HFFc6 (cell line): ENCODE measurements at regions not wholly inside any gene's neighbourhood (a gene's known extent, or its start where the extent isn't known, plus 50 kb on each side); places are given as distances from the start of the nearest gene placed in this dataset.

Experiments used
- DNase-seq: peaks from one replicate; pipeline ENCODE4 v3.0.0-alpha.2; 2018
- H3K27ac Mint-ChIP-seq: 2 replicates; pipeline ENCODE4 v1.8.0; 2020; ENCODE audit warnings: mild to moderate bottlenecking, mixed read lengths
- H3K27me3 Mint-ChIP-seq: 2 replicates; pipeline ENCODE4 v1.8.0; 2021; ENCODE audit warnings: mild to moderate bottlenecking, moderate library complexity, mixed read lengths; ENCODE audit not compliant: insufficient read depth
- H3K36me3 Mint-ChIP-seq: 2 replicates; pipeline ENCODE4 v1.8.0; 2021; ENCODE audit warnings: low read depth, mixed read lengths
- H3K4me1 Mint-ChIP-seq: 2 replicates; pipeline ENCODE4 v1.8.0; 2020; ENCODE audit warnings: low read depth, mixed read lengths
- H3K4me3 Mint-ChIP-seq: 2 replicates; pipeline ENCODE4 v1.8.0; 2020; ENCODE audit warnings: mild to moderate bottlenecking, moderate library complexity, mixed read lengths
- H3K9me3 Mint-ChIP-seq: 2 replicates; pipeline ENCODE4 v1.8.0; 2020; ENCODE audit warnings: mild to moderate bottlenecking, mixed read lengths
- TF ChIP-seq, protein P1 (sequence below): fragments of 200-600 bp; sonication (generic); IDR thresholded peaks from 2 replicates; pipeline ENCODE4 v1.5.0; 2021; ENCODE audit warnings: antibody characterized with exemption, mild to moderate bottlenecking

GRCh38 chr20:11375335-11375734 is 542.4 kb upstream of the BTBD3 start:
- no peaks in the 10 kb centered on the region; the same call in 1 of the 2 replicates for H3K4me1 Mint-ChIP-seq
- H3K36me3 Mint-ChIP-seq = no peaks in the 10 kb centered on the region
- TF ChIP-seq, protein P1, sequence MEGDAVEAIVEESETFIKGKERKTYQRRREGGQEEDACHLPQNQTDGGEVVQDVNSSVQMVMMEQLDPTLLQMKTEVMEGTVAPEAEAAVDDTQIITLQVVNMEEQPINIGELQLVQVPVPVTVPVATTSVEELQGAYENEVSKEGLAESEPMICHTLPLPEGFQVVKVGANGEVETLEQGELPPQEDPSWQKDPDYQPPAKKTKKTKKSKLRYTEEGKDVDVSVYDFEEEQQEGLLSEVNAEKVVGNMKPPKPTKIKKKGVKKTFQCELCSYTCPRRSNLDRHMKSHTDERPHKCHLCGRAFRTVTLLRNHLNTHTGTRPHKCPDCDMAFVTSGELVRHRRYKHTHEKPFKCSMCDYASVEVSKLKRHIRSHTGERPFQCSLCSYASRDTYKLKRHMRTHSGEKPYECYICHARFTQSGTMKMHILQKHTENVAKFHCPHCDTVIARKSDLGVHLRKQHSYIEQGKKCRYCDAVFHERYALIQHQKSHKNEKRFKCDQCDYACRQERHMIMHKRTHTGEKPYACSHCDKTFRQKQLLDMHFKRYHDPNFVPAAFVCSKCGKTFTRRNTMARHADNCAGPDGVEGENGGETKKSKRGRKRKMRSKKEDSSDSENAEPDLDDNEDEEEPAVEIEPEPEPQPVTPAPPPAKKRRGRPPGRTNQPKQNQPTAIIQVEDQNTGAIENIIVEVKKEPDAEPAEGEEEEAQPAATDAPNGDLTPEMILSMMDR = no peak
- H3K9me3 Mint-ChIP-seq = peaks cover 2% of the 10 kb centered on the region; the same call in 1 of the 2 replicates
- no peaks in the 10 kb centered on the region; the same call in 1 of the 2 replicates for H3K27me3 Mint-ChIP-seq
- no peak overlapping the region for H3K4me3 Mint-ChIP-seq
- DNase-seq = no peak
- no peak overlapping the region for H3K27ac Mint-ChIP-seq

- Mint-ChIP-seq H3K4me1 (no peaks in the 10 kb centered on the region; the same call in 1 of the 2 replicates), H3K36me3 (no peaks in the 10 kb centered on the region), H3K4me3 (no peak overlapping the region), H3K9me3 (peaks cover 7% of the 10 kb centered on the region; the same call in 1 of the 2 replicates), H3K27me3 (no peaks in the 10 kb centered on the region; the same call in 1 of the 2 replicates), H3K27ac (no peak overlapping the region)
- DNase-seq = no peak
- TF ChIP-seq, protein P1 = no peak
These were observed 541.7 kb upstream of the BTBD3 start for GRCh38 chr20:11375966-11376365.

DNA sequence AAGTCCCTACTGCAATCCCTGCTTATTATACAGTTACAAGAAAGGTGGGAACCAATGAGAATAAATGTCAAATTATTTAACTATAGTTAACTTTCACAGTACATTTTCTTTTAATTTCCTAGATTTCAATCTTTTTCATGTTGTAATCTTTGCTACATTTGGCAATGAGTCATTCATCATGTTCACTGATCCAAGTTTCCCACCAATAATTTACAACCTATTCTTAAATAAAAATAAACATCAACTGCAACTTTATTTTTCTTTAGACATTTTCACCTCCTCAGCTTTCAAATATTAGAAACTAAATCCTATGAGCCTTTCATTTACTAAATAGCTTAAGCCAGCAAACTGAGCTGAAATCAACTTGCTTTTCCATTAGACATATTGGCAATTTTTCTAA is 541.3 kb upstream of the BTBD3 start:
- Mint-ChIP-seq H3K9me3 (peaks cover 7% of the 10 kb centered on the region; the same call in 1 of the 2 replicates), H3K4me3 (no peak overlapping the region), H3K36me3 (no peaks in the 10 kb centered on the region), H3K4me1 (no peaks in the 10 kb centered on the region; the same call in 1 of the 2 replicates), H3K27me3 (no peaks in the 10 kb centered on the region; the same call in 1 of the 2 replicates), H3K27ac (no peak overlapping the region)
- TF ChIP-seq, protein P1 = no peak
- DNase-seq = no peak

DNA sequence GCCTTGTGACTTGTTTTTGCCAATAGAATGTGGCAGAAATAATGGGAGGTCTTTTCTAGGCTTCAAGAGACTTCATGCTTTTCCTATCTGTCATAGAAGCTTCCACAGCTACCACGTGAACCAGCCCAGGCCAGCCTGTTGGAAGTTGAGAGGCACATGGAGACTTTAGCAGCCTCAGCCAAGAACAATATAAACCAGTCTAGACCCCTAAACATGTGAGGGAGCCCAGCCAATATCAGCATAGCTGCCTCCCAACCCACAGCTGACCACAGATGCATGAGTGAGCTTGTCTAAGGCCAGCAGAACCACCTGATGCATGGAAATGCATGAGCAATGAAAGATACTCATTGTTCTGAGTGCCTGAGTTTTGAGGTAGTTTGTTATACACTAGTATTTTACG is 540.7 kb upstream of the BTBD3 start:
- no peaks in the 10 kb centered on the region; the same call in 1 of the 2 replicates for H3K36me3 Mint-ChIP-seq
- TF ChIP-seq, protein P1 = no peak
- H3K4me3 Mint-ChIP-seq = no peak overlapping the region
- DNase-seq = no peak
- peaks cover 7% of the 10 kb centered on the region; the same call in 1 of the 2 replicates for H3K9me3 Mint-ChIP-seq
- no peaks in the 10 kb centered on the region; the same call in 1 of the 2 replicates for H3K27me3 Mint-ChIP-seq
- no peak overlapping the region for H3K27ac Mint-ChIP-seq
- H3K4me1 Mint-ChIP-seq = no peaks in the 10 kb centered on the region; the same call in 1 of the 2 replicates

DNA sequence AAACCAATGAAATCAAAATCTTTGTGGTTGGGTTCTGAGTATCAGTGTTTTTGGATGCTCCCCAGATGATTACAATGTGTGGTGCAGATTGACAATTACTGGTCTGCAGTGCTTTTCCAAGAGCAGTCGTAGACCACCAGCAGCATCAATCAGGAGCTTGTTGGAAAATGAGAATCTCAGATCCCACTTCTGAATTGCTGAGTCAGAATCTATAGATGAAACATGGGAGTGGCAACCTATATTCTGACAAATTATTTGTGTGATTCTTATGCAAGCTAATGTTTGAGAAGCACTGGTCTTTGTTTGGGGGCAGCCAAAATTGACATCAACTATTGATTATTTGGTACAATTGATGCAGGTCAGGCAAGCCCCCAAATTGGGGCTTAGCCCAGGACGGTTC is 539.9 kb upstream of the BTBD3 start:
- no peaks in the 10 kb centered on the region for H3K27me3 Mint-ChIP-seq
- H3K27ac Mint-ChIP-seq = no peak overlapping the region
- no peak overlapping the region for H3K4me3 Mint-ChIP-seq
- no peaks in the 10 kb centered on the region; the same call in 1 of the 2 replicates for H3K4me1 Mint-ChIP-seq
- H3K9me3 Mint-ChIP-seq = peaks cover 7% of the 10 kb centered on the region; the same call in 1 of the 2 replicates
- DNase-seq = no peak
- peaks cover 5% of the 10 kb centered on the region; the same call in 1 of the 2 replicates for H3K36me3 Mint-ChIP-seq
- TF ChIP-seq, protein P1 = no peak
